Activated B cell treated with CpG ODN at 0.5 μM for 24 hours (primary cell): ENCODE measurements at regions not wholly inside any gene's neighbourhood (a gene's known extent, or its start where the extent isn't known, plus 50 kb on each side); places are given as distances from the start of the nearest gene placed in this dataset.
"Not testable (repeated sequence)": the region's sequence is repeated elsewhere in the genome, so short reads cannot be mapped to it uniquely, and the experiment has no call there.

ENCODE experiments used
- ATAC-seq: fragments of 200-7000 bp; cut with Tn5 transposase; one replicate; pipeline ENCODE4 v1.10.0; 2021; ENCODE audit warnings: low read depth, mild to moderate bottlenecking, moderate library complexity
- CTCF ChIA-PET: fragments of 350-600 bp; sonication (Branson Sonifier 250); formaldehyde crosslinking; loops from one replicate; lab custom pipeline; 2021; ENCODE audit warnings: antibody characterized with exemption; lab: Charles Lee
- POLR2A ChIA-PET: fragments of 350-600 bp; sonication (Branson Sonifier 250); formaldehyde crosslinking; loops from one replicate; lab custom pipeline; 2021; ENCODE audit warnings: antibody characterized with exemption; lab: Charles Lee
- DNase-seq: peaks from one replicate; pipeline ENCODE4 v3.0.0; 2022
- H3K27ac Mint-ChIP-seq: one replicate; pipeline ENCODE4 v1.8.0; 2020; ENCODE audit warnings: mixed read lengths
- H3K27me3 Mint-ChIP-seq: one replicate; pipeline ENCODE4 v1.8.0; 2021; ENCODE audit warnings: mixed read lengths
- H3K36me3 Mint-ChIP-seq: one replicate; pipeline ENCODE4 v1.8.0; 2021; ENCODE audit warnings: low read depth, mixed read lengths
- H3K4me1 Mint-ChIP-seq: one replicate; pipeline ENCODE4 v1.8.0; 2021; ENCODE audit warnings: mixed read lengths
- H3K4me3 Mint-ChIP-seq: one replicate; pipeline ENCODE4 v1.8.0; 2020; ENCODE audit warnings: mild to moderate bottlenecking, mixed read lengths
- H3K9me3 Mint-ChIP-seq: one replicate; pipeline ENCODE4 v1.8.0; 2020; ENCODE audit warnings: mixed read lengths
- CTCF ChIP-seq: fragments of 200-600 bp; IDR thresholded peaks from one replicate; pipeline ENCODE4 v1.8.0; 2022; ENCODE audit warnings: antibody characterized with exemption, mild to moderate bottlenecking
- intact Hi-C: fragments of 100-400 bp; cut with micrococcal nuclease; formaldehyde crosslinking; loops from one replicate; pipeline ENCODE4 v1.15.1; 2024

- ATAC-seq: no peak
- no peaks in the 10 kb centered on the region for H3K27me3 Mint-ChIP-seq
- TF ChIP-seq CTCF: no peak
- H3K4me1 Mint-ChIP-seq: no peaks in the 10 kb centered on the region
- no peak overlapping the region for H3K4me3 Mint-ChIP-seq
- no peak for DNase-seq
- no peaks in the 10 kb centered on the region for H3K9me3 Mint-ChIP-seq
- no peaks in the 10 kb centered on the region for H3K36me3 Mint-ChIP-seq
- ChIA-PET POLR2A (no interaction called here), CTCF (no interaction called here)
- intact Hi-C loops: no loop called here
- no peak overlapping the region for H3K27ac Mint-ChIP-seq
Observed at GRCh38 chr11:81253244-81253643, 1480.4 kb downstream of the FAM181B start.

GRCh38 chr11:81246941-81247340, 1486.7 kb downstream of the FAM181B start:
- Mint-ChIP-seq H3K36me3 (no peaks in the 10 kb centered on the region), H3K4me3 (no peak overlapping the region), H3K4me1 (no peaks in the 10 kb centered on the region), H3K27ac (no peak overlapping the region), H3K9me3 (no peaks in the 10 kb centered on the region), H3K27me3 (no peaks in the 10 kb centered on the region)
- intact Hi-C loops: no loop called here
- CTCF ChIA-PET: no interaction called here
- ATAC-seq (no peak), DNase-seq (no peak)
- POLR2A ChIA-PET: no interaction called here
- no peak for TF ChIP-seq CTCF

- POLR2A ChIA-PET: no interaction called here
Observed at GRCh38 chr11:81245791-81246190, 1487.9 kb downstream of the FAM181B start.

GRCh38 chr11:81241672-81242275, 1491.9 kb downstream of the FAM181B start:
- no peaks in the 10 kb centered on the region for H3K9me3 Mint-ChIP-seq
- no peaks in the 10 kb centered on the region for H3K27me3 Mint-ChIP-seq
- POLR2A ChIA-PET: no interaction called here
- CTCF ChIA-PET: no interaction called here
- H3K36me3 Mint-ChIP-seq: no peaks in the 10 kb centered on the region
- no peak overlapping the region for H3K4me3 Mint-ChIP-seq
- intact Hi-C loops: no loop called here
- H3K27ac Mint-ChIP-seq: no peak overlapping the region
- no peak for TF ChIP-seq CTCF
- ATAC-seq (no peak), DNase-seq (no peak)
- H3K4me1 Mint-ChIP-seq: no peaks in the 10 kb centered on the region

More at GRCh38 chr11:81245791-81246190, 1487.9 kb downstream of the FAM181B start:
- no peak for TF ChIP-seq CTCF
- Mint-ChIP-seq H3K27me3 (no peaks in the 10 kb centered on the region), H3K36me3 (no peaks in the 10 kb centered on the region), H3K9me3 (no peaks in the 10 kb centered on the region), H3K4me1 (no peaks in the 10 kb centered on the region), H3K4me3 (no peak overlapping the region), H3K27ac (no peak overlapping the region)
- DNase-seq (no peak), ATAC-seq (no peak)
- intact Hi-C loops: no loop called here
- CTCF ChIA-PET: no interaction called here

GRCh38 chr11:81237139-81237538, 1496.5 kb downstream of the FAM181B start:
- ChIA-PET CTCF (no interaction called here), POLR2A (no interaction called here)
- DNase-seq (no peak), ATAC-seq (no peak)
- Mint-ChIP-seq H3K4me3 (no peak overlapping the region), H3K36me3 (no peaks in the 10 kb centered on the region), H3K4me1 (no peaks in the 10 kb centered on the region), H3K27me3 (no peaks in the 10 kb centered on the region), H3K27ac (no peak overlapping the region), H3K9me3 (no peaks in the 10 kb centered on the region)
- intact Hi-C loops: no loop called here
- no peak for TF ChIP-seq CTCF

GRCh38 chr11:81227409-81227808, 1506.3 kb downstream of the FAM181B start:
- H3K4me1 Mint-ChIP-seq, H3K27me3 Mint-ChIP-seq, POLR2A ChIA-PET, H3K4me3 Mint-ChIP-seq, CTCF ChIA-PET, ATAC-seq, H3K27ac Mint-ChIP-seq, intact Hi-C loops, DNase-seq, H3K36me3 Mint-ChIP-seq, H3K9me3 Mint-ChIP-seq: not testable (repeated sequence)
